HG03196 (cell line): ENCODE measurements at regions not wholly inside any gene's neighbourhood (a gene's known extent, or its start where the extent isn't known, plus 50 kb on each side); places are given as distances from the start of the nearest gene placed in this dataset.
"Not testable (repeated sequence)": the region's sequence is repeated elsewhere in the genome, so short reads cannot be mapped to it uniquely, and the experiment has no call there.

Experiments used
- ATAC-seq: cut with Tn5 transposase; IDR thresholded peaks from one replicate; pipeline ENCODE4 v1.9.1; 2021; ENCODE audit not compliant: unreplicated experiment

DNA sequence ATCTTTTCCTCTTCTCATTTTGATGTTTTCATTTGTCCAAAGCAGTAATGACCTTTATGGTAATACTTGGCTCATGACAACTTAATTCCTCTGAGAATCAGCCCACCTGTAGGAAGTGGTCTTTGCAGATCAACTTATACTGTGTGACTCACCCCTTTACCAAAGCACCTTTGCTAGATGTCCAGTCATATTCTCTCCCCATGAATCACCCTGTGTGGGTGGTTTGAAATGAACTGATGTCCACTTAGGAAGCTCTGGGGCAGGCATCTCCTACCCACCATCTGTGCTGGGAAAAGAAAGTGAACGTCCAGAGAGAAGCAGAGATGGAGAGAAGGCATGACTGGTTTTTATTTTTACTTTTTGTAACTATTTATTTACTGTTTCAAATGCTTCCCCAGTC lies 410.3 kb downstream of the KIF20B start:
- ATAC-seq: no peak

DNA sequence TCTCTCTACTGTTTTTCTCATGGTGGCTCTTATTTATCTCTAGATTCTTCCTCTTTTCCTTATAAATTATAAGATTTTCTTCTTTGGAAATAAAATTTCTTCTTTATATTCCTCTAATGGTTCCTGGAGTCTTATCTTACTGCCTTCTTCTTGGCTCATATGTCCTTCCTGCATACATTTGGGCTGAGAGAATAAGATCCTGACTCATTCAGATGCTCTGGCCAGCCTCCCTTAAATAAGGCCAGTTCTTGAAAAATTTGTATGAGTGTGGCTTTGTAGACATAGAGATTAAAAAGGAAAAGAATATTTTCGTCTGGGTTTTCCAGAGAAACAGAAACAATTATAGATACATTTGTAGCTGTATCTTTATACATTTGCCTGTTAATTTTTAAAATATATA lies 411.3 kb downstream of the KIF20B start:
- no peak for ATAC-seq

DNA sequence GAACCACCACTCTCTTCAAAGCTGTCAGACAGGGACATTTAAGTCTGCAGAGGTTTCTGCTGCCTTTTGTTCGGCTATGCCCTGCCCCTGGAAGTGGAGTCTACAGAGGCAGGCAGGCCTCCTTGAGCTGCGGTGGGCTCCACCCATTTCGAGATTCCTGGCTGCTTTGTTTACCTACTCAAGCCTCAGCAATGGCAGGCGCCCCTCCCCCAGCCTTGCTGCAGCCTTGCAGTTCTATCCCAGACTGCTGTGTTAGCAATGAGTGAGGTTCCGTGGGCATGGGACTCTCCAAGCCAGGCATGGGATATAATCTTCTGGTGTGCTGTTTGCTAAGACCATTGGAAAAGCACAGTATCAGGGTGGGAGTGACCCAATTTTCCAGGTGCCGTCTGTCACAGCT lies 417.2 kb downstream of the KIF20B start:
- not testable (repeated sequence) for ATAC-seq

DNA sequence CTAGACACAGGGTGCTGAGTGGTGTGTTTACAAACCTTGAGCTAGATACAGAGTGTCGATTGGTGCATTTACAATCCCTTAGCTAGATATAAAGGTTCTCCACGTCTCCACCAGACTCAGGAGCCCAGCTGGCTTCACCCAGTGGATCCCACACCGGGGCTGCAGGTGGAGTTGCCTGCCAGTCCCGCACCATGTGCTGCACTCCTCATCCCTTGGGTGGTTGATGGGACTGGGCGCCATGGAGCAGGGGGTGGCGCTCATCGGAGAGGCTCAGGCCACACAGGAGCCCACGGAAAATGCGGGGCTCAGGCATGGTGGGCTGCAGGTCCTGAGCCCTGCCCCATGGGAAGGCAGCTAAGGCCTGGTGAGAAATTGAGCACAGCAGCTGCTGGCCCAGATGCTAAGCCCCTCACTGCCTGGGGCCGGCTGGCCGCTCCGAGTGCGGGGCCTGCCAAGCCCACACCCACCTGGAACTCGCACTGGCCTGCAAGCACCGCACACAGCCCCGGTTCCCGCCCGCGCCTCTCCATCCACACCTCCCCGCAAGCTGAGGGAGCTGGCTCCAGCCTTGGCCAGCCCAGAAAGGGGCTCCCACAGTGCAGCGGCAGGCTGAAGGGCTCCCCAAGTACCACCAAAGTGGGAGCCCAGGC lies 418.4 kb downstream of the KIF20B start:
- ATAC-seq: not testable (repeated sequence)

DNA sequence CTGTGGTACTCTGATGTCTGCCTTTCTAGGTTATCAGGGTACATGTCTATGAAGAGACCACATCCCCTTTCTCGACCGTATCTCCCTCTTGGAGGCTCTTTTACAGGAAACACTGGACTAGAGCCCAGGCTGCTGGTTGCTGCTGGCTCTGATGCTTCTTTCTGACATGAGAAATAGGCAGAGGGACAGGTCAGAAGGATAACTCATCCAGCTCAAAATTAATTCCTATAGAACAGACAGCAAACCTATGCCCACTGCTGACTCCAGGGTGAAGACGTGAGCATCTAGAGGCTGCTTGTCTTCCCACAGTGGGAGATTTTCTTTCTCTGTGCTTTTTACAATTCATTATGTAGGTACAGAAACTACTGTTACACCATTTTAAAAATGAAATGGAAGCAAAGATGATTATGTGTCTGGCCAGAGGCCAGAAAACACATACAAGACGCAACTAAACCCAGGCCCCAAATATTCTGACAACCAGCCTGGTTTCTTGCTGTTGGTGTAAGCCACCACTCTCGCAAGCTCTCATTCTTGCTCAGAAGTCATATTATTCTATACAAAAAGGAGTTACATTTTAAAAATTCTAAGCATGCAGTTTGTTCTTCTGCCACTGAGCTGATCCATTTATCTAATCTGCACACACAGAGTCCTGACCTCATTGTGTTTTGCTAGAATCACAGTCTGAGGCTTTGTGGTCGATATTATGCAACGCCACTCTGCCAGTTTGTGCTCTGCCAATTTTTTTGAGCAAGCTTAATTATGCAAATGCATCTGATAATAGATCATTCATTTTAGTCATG lies 424.3 kb downstream of the KIF20B start:
- ATAC-seq: no peak

DNA sequence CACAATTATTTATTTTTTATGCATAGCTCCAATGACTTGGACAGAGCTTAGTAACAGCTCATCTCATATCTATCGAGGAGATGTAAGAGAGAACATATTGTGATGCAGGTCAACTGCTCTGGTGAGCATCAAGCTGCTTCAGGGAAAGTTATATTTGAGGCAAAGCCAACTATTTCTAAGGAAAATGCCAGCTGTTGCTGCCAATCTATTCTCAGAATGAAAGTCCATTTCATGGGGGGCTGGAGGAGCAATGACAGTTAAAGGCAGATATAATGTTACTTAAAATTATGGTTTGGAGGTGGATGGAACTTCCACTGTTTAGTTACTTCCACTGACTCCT lies 424.8 kb downstream of the KIF20B start:
- ATAC-seq: no peak

DNA sequence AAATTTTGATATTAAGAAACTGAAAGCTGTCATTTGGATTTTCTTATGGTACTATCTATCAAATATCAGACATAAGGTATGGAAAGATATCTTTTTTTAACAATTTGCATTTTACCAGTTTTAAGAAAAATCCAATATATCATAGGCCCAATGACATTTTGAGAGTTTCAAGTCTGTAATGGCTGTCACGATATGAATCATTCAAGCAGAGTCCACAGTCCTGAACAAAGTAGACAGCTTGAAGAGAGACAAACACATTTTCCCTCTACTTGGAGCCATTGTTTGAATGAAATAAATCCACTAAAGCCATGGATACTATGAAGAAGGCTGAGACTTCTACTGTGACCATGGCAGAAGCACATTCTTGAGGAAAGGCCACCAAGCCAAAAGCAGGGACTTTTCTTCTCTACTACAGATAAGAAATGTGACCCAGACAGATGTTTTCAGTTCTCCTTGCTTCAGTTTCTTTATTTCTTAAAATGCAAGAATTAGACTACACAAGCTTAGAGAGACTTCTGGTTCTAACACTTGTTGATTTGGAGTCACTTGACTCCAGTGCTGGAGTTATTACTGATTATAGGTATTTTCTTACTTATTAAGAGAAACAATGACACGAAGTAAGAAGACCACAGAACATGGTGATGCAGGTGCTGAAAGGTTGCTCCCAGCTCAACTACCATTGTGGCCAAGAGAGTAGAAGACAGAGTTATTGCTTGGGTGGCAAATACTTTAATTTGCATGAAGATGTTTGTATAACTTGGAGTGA lies 429.1 kb downstream of the KIF20B start:
- ATAC-seq: peak; percentile 54

DNA sequence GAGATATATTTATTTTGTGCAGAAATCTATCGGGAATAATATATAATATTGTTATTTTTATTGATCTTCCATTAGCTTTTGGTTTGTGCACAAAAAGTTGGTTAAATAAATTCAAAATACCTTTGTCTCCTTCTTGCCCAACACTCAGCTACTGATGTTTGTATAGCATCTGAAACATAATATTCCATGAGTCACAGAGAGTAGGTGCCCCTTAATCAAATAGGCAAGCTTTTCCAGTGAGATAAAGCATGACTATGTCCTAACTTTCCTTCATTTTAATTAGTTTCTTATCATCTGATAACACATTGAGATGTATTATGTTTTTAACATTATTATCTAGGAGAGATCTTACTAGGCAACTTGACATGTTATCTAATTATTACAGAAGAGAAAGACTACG lies 432.2 kb downstream of the KIF20B start:
- ATAC-seq: no peak

DNA sequence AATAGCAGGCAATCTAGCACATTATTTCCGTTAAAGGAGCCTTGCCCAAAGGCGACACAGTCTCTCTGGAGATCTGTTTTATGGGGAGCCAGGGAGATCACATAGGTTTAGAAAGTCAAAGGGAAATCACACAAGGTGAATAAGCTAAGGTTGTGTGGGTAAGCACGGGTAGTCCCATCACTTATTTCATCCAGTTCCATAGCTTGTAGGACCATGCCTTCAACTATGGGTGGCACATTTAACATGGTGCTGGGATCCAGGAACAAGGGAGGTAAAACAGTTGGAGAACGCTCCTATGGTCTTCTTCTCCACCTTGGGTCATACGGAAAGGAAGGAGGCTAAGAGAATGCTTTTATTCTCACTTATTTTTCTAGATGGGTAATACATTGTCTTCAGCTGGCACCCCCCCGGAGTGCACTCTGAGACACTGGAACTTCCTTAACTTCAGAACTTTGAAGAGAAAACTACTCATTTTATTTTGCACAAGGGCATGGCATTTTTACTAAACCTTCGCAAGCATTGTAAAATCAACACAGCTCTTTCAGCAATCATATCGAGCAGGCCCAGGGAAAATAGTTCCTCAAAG lies 435.4 kb downstream of the KIF20B start:
- no peak for ATAC-seq

DNA sequence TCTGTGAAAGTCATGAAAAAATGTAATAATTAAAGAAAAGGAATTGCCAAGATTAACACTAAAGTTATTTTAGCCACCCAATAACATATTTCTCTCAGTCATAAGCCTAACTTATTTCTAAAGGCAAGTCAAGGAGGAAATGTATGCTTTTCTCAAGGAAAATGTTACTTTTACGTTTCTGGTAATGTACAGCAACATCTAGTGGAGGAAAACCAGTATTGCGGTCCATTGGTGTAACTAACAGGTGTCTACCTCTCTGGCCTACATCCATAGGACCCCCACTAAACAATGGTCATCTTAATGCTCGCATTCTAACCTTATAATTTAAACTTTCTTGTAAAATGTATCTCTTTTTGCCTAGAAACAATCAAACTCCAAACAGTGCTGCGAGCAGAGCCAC lies 437.5 kb downstream of the KIF20B start:
- ATAC-seq: no peak

DNA sequence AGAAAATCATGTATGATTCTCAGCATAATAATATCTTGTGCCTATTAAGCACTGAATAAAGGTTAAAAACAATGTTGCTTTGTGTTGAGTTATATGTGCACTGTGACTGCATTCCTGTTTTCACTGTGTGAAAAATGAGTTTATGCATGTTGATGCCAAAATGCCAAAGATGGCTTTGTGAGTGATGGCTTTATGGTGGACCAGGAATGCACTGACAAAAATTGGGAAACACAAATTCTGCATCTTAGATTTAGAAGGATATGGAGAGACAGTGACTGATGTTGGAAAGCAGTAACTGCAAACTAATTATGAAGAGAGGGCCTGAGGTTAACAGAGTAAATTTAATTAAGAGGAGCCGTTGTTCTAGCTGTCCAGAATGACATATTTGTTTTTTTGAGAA lies 440.4 kb downstream of the KIF20B start:
- no peak for ATAC-seq

DNA sequence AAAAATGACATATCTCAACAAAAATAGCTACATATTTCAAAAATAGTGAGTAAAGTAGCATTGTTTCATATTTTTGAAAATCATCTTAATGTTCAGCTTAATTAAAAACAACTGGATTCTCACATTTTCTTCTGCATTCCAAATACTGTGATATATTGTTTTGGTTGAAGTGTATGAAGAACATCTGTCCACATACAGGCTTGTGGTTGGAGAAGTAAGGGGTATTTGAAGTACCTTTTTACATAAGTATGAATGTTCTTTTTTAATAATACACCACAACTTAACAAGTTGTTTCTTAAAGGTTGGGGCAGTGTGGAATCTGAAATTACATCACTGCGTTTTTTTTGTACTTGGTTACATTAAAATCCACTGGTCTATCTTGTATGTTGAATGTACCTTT lies 442.5 kb downstream of the KIF20B start:
- no peak for ATAC-seq

DNA sequence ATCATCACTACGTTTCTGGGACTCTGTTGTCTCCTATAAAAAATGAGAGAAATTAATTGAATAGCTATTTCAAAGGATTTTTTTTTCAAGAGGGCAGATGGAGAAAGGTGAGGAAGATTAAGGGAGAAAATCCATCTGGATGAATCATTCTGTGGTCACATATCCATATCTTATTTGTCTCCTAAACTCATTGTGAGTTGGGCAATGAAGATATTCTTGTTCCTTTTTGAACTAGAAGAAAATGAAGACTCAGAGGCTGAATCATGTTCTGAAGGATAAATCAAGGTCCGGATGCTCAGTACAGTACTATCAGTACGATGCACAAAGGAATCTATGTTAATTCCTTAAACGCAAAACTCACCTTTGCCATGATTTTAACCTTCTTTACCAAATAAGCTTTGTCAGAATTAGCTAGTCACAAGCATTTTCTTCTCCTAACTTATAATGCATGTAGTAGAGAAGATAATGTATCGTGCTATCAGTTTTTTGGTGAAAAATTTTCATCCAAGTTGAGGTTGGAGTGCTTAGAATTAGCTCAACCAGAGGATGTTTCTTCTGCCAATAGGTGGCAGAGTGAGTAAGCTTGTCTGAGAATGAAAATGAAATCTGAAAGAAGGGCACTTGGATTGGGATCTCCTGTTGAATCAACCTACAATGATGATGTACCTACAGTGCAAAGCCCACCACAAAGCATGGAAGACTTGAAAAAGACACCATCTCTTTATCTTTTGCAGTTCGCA lies 446.9 kb downstream of the KIF20B start:
- no peak for ATAC-seq

DNA sequence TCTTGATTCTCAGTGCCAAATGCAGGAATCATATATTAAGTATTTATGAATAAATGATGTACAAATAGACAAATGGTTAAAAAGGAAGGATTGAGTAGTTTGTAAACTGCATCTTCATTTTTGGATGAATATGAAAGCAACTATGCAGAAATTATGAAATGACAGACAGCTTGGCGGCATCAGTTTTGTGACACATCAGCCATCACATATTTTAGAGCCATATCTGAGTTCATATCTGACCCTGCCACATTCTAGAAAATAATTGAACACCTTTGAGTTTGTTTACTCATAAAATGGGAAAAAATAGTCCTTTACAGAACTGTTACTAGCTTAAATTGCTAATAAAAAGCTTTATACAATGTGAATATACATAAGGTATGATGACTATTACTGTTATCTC lies 448.2 kb downstream of the KIF20B start:
- no peak for ATAC-seq

DNA sequence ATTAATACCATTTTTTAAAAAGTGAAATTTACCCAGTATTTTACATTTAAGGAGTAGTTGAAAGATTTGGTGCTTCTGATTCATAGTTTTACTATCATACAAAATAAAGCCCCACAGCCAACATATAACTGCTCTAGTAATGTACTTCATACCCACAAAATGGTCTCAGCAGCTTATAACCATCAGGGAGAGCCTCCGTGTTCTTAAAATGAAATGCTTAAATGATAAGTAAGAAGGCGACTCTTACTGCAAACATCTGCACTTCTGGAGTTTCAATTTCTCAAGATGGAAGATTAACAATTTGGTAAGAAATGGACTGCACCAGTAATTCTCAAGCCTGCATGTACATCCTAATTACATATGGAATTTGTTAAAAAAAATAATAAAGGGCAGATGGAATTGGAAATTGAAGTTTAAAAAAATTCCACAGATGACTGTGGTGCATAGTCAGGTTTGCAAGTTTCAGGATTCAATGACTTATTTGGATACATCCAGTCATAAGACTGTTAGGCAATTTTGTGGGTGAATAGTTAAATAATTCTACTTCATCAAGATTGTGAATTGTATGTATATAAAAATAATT lies 461.0 kb downstream of the KIF20B start:
- ATAC-seq: no peak

DNA sequence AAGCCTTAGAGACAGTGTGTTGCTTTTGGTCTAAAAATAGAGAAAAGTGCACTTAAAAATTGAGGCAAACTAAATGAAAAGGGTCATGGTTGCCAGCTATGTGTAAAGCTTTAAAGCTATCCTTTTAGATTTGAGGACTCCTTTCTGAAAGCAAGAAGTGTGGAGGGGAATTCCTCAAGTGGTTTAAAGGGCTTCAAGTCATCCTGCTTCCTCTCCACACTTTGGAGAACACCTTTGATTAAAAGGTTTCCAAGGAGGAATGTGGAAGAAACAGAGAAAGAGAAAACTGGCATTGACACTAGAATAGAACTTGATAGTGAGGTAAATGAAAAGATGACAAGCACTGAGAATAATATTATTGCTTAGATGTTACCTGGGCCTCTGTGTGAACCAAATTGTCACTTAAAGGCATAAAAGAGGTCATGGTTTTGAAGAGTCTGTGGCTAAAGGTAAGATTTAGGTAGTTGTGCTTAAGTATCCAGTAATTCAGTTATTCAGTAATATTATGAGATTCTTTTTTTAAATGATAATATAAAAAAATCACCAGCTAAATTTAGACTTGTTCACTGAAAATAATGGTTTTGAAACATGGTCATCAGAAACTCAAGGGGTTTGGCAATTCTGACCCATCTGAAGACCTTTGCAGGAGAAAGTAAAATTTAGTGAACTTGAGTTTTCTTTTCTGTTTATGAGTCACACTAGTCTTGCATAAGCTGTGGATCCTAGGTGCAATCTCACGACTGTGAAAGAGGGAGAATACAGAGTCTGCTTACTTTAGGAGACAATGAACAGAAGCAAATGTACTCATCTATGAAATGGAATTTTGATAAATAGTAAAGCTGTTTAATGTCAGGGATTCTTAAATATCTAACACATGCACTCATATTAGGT lies 466.0 kb downstream of the KIF20B start:
- ATAC-seq: peak; percentile 68

DNA sequence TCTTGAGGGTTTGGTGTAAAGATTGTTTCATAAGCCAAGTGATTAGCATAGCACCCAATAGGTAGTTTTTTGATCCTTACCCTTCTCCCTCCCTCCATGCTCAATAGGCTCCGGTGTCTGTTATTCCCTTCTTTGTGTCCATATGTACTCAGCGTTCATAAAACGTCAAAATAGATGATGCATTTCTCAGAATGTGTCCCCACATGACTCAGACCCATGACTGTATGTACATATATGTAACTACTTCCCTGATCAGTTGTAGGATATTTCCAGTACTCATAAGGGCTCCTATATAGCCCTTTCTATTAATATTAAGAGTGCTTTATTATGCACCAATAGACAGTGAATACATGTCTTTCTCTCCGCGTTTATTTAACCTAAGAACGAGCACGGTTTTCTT lies 466.9 kb downstream of the KIF20B start:
- no peak for ATAC-seq

DNA sequence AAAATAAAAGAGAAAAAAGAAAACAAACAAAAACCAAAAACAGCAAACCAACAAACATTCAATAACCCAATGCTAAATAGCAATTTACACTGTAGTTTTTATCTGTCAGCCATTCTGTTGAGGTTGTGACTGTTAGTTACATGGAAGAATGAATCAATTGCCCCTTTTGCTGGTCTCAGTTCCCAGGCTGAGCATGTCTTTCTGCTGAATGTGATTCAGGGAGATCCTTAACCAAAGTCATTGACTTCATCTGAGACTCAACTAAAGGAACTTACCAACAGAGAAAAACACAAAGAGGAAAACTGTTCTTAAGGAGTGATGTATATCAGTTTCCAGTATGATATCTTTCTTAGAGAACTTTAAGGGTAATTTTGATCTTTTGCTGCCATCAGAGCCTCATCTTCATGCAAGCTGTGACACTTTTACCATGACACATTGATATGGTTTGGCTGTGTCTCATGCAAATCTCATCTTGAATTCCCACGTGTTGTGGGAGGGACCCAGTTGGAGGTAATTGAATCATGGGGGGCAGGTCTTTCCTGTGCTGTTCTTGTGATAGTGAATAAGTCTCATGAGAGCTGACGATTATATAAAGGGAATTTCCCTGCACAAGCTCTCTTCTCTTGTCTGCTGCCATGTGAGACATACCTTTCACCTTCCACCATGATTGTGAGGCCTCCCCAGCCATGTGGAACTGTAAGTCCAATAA lies 469.8 kb downstream of the KIF20B start:
- ATAC-seq: no peak

DNA sequence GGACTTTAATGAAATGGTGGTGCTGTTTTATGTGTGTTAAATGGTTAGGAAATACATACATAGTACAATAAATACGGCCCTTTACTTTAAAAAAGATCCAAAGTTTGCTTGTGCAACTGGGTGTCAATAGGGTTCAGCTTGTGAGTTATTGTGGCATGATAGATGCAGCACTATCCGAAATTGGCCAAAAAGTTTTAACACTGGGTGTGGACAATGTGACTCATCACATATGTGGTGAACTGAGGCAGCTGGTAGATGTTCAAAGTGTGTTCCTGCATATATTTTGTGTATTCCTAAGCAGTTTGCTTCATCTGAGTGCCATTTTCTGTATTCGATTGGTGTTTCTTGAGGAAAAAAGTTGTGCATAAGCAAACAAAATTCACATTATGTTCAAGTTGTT lies 473.1 kb downstream of the KIF20B start:
- no peak for ATAC-seq
